Chondrocyte (in vitro differentiated cells): ENCODE measurements at regions not wholly inside any gene's neighbourhood (a gene's known extent, or its start where the extent isn't known, plus 50 kb on each side); places are given as distances from the start of the nearest gene placed in this dataset.

Experiments
- DNase-seq: peaks from one replicate; pipeline ENCODE4 v3.0.0; 2021; ENCODE audit warnings: mixed read lengths, low spot score
- H3K27ac Mint-ChIP-seq: one replicate; pipeline ENCODE4 v1.8.0; 2021; ENCODE audit warnings: mild to moderate bottlenecking, moderate library complexity, mixed read lengths; ENCODE audit not compliant: unreplicated experiment
- H3K27me3 Mint-ChIP-seq: 2 replicates; pipeline ENCODE4 v1.8.0; 2021; ENCODE audit warnings: low read depth, mixed read lengths
- H3K36me3 Mint-ChIP-seq: 2 replicates; pipeline ENCODE4 v1.8.0; 2021; ENCODE audit warnings: low read depth, mixed read lengths
- H3K4me1 Mint-ChIP-seq: 2 replicates; pipeline ENCODE4 v1.8.0; 2021; ENCODE audit warnings: low read depth, mild to moderate bottlenecking, mixed read lengths
- H3K4me3 Mint-ChIP-seq: one replicate; pipeline ENCODE4 v1.8.0; 2021; ENCODE audit warnings: mild to moderate bottlenecking, moderate library complexity, mixed read lengths; ENCODE audit not compliant: unreplicated experiment
- H3K9me3 Mint-ChIP-seq: 2 replicates; pipeline ENCODE4 v1.8.0; 2021; ENCODE audit warnings: low read depth, mixed read lengths
- TF ChIP-seq, protein P1 (sequence below): fragments of 200-600 bp; sonication (generic); IDR thresholded peaks from 2 replicates; pipeline ENCODE4 v1.5.0; 2021; ENCODE audit warnings: antibody characterized with exemption, mild to moderate bottlenecking, moderate library complexity

DNA sequence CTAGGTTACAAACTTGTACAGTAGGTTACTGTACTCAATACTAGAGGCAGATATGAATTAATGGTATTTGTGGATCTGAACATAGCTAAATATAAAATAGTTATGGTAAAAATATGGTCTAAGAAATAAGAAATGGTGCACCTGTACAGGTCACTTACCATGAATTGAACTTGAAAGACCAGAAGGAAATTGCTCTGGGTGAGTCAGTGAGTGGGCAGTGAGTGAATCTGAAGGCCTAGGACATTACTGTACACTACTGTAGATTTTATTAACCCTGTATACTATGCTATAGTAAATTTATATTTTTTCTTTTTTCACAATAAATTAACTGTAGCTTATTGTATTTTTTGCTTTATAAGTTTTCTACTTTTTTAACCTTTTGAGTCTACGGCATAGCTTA lies 1020.4 kb downstream of the CDH18 start:
- TF ChIP-seq, protein P1, sequence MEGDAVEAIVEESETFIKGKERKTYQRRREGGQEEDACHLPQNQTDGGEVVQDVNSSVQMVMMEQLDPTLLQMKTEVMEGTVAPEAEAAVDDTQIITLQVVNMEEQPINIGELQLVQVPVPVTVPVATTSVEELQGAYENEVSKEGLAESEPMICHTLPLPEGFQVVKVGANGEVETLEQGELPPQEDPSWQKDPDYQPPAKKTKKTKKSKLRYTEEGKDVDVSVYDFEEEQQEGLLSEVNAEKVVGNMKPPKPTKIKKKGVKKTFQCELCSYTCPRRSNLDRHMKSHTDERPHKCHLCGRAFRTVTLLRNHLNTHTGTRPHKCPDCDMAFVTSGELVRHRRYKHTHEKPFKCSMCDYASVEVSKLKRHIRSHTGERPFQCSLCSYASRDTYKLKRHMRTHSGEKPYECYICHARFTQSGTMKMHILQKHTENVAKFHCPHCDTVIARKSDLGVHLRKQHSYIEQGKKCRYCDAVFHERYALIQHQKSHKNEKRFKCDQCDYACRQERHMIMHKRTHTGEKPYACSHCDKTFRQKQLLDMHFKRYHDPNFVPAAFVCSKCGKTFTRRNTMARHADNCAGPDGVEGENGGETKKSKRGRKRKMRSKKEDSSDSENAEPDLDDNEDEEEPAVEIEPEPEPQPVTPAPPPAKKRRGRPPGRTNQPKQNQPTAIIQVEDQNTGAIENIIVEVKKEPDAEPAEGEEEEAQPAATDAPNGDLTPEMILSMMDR: no peak
- H3K36me3 Mint-ChIP-seq: no peaks in the 10 kb centered on the region

DNA sequence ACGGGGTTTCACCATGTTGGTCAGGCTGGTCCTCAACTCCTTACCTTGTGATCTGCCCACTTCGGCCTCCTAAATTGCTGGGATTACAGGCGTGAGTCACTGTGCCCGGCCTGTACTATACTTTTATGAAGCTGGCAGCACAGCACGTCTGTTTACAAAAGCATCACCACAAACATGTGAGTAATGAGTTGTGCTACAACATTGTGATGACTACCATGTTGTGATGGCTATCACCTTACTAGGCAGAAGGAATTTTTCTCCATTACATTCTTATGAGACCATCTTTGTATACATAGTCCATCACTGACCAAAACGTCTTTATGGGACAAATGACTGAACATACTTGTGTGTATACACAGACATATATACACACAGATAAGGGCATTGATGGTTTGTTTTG lies 1019.0 kb downstream of the CDH18 start:
- Mint-ChIP-seq H3K27me3 (no peaks in the 10 kb centered on the region), H3K4me1 (no peaks in the 10 kb centered on the region), H3K4me3 (no peak overlapping the region), H3K9me3 (no peaks in the 10 kb centered on the region), H3K27ac (no peak overlapping the region), H3K36me3 (no peaks in the 10 kb centered on the region)
- no peak for DNase-seq
- TF ChIP-seq, protein P1: no peak

More for the DNA sequence above, 1020.4 kb downstream of the CDH18 start:
- Mint-ChIP-seq H3K27ac (no peak overlapping the region), H3K4me1 (no peaks in the 10 kb centered on the region), H3K9me3 (no peaks in the 10 kb centered on the region), H3K27me3 (no peaks in the 10 kb centered on the region), H3K4me3 (no peak overlapping the region)
- no peak for DNase-seq

DNA sequence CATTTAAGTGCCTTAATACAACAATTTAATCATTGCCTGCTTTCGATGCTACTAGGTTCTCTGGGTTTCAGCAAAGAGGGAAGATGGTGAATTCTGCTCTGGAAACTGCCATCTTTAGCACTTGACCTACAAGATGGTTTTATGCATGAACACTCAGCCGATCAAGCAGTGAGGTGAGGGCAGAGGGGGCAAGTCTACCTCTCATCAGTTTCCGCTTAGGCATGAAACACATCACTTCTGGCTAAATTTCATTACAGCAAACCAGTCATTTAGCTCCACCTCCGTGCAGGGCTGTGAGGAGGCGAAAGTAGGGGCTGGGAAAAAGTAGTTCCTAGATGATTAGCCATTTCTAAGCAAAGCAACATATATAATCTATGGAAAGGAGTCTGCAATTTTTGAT lies 1018.0 kb downstream of the CDH18 start:
- Mint-ChIP-seq H3K27ac (no peak overlapping the region), H3K4me1 (no peaks in the 10 kb centered on the region), H3K27me3 (no peaks in the 10 kb centered on the region), H3K9me3 (no peaks in the 10 kb centered on the region), H3K4me3 (no peak overlapping the region), H3K36me3 (no peaks in the 10 kb centered on the region)
- TF ChIP-seq, protein P1: no peak
- no peak for DNase-seq

DNA sequence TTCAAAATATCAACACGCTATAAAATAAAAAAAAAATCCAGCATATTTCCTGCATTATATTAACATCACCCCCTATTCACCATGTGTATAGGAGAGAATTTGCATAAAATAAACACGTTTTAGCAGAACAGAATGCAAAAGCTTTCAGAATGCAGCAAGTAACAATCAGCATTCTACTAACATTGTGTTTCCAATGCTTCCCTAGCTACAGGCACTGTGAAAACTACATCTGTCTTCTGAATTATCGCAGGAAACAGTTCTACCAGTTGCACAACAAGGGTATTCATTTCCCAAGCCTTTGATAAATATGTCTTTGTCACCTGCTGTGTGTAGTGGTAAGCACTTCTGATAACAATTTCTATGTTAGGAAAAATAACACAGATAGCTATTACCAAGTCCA lies 1015.8 kb downstream of the CDH18 start:
- Mint-ChIP-seq H3K4me1 (no peaks in the 10 kb centered on the region), H3K9me3 (no peaks in the 10 kb centered on the region), H3K4me3 (no peak overlapping the region), H3K36me3 (no peaks in the 10 kb centered on the region), H3K27ac (no peak overlapping the region), H3K27me3 (no peaks in the 10 kb centered on the region)
- no peak for DNase-seq
- TF ChIP-seq, protein P1: no peak

DNA sequence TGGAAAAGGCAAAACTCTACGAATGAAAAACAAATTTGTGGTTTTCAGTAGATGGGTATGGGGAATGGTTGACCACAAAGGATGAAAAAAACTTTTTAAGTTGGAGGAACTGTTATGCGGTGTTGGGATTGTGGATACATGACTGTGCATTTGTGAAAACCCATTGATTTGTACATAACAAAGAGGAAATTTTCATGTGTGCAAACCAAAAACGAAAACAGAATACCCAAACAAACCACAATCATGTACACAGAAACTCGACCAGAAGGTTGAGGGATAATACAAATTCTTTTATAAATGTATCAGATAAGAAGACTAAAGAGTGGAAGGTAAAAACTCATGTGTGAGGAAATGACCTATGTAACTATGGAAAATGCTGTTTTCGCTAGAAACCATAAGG lies 1012.4 kb downstream of the CDH18 start:
- H3K27ac Mint-ChIP-seq: no peak overlapping the region
- TF ChIP-seq, protein P1: no peak
- peaks cover 3% of the 10 kb centered on the region for H3K9me3 Mint-ChIP-seq
- no peaks in the 10 kb centered on the region for H3K36me3 Mint-ChIP-seq
- no peak for DNase-seq
- H3K27me3 Mint-ChIP-seq: no peaks in the 10 kb centered on the region
- H3K4me3 Mint-ChIP-seq: no peak overlapping the region
- H3K4me1 Mint-ChIP-seq: no peaks in the 10 kb centered on the region
